ENCODE measurements at regions not wholly inside any gene's neighbourhood (a gene's known extent, or its start where the extent isn't known, plus 50 kb on each side); places are given as distances from the start of the nearest gene placed in this dataset.

DNA sequence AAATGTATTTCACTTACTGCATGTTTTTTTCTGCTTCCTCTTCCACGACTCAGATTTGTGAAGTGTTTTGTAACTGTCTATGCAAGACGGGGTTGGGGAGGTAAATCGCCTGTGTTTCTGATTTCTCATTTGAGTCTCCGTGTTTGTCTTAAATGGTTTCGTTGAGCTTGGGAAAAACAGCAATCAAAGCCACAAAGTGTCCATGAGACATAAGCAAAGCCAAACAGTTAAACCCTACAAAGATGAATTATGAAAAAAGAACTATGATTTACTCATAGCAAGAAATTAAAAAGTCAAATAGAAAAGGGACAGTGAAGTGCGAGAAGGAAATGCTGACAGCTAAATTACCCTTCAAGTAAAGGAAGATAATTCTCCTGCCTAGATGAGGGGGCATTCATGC is 164.3 kb upstream of the TMPO start:
- TF ChIP-seq GATA1 (IDR thresholded peaks at IDR 0.05; ENCODE audit: low read depth, low read length) = no peak
- no peak for TF ChIP-seq POLR2A (IDR thresholded peaks at IDR 0.05; ENCODE audit: low read length)
- DNase-seq = no peak

DNA sequence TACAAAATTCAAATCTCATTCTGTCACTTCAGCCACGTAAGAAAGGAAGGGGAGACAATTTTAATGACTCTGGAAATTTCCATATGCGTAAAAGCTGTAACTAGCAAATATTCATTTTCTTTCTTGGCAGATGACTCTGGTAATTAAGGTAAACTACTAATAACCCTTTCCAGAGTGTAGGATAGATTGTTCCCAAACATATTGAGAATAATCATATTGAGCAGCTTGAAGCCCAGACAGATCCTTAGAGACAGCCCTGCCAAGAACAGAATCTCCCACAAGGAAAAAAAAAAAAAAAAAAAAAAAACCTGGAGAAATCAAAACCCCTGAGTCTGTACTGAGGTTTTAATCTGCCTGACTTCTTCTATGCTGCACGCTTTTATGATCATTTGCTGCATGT is 163.6 kb upstream of the TMPO start:
- no peak for TF ChIP-seq POLR2A (IDR thresholded peaks at IDR 0.05; ENCODE audit: low read length)
- no peak for TF ChIP-seq GATA1 (IDR thresholded peaks at IDR 0.05; ENCODE audit: low read depth, low read length)
- DNase-seq = no peak

DNA sequence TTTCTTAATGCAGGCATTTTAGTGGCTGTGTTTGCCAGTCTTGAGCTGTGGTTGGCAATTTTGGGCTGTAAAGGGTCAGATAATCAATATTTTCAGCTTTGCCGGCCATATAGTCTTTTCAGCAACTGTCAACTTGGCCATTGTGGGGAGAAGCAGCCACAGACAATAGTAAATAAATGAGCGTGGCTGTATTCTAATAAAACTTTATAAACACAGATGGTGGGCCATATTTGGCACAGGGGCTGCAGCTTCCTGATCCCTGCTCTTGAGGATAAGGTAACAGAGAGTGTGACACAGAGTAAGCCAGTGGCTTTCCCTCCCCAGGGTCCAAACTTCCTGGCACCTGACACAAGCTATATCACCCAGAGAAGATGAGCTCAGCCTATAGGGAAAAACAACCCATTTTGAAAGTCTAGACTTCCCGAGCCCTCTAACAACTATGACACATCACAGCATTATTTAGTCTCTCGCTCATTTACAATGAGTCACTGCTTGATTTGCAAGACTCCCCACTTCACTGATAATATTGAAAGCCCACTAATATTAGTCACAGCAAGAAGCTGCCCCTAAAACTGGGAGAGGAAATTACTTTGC is 163.1 kb upstream of the TMPO start:
- DNase-seq = no peak
- no peak for TF ChIP-seq POLR2A (IDR thresholded peaks at IDR 0.05; ENCODE audit: low read length)
- no peak for TF ChIP-seq GATA1 (IDR thresholded peaks at IDR 0.05; ENCODE audit: low read depth, low read length)

DNA sequence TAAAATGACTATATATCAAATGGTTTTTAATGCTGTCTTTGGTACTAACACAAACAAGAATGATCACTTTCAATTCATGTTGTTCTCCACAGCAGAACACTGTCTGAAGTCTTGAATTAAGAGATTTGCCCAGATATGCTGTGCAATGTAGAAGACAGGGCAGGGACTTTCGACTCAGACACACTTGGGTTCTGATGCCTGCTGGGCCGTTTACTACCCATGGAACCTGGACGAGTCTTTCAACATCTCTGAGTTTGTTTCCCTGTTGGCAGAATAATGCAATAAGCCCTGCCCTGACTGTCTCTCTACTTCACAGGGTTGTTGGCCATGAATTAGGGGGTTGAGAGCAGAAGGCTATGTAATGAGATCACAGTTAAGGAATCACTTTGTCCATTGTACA is 162.6 kb upstream of the TMPO start:
- TF ChIP-seq POLR2A (IDR thresholded peaks at IDR 0.05; ENCODE audit: low read length) (no peak), GATA1 (IDR thresholded peaks at IDR 0.05; ENCODE audit: low read depth, low read length) (no peak)
- no peak for DNase-seq

DNA sequence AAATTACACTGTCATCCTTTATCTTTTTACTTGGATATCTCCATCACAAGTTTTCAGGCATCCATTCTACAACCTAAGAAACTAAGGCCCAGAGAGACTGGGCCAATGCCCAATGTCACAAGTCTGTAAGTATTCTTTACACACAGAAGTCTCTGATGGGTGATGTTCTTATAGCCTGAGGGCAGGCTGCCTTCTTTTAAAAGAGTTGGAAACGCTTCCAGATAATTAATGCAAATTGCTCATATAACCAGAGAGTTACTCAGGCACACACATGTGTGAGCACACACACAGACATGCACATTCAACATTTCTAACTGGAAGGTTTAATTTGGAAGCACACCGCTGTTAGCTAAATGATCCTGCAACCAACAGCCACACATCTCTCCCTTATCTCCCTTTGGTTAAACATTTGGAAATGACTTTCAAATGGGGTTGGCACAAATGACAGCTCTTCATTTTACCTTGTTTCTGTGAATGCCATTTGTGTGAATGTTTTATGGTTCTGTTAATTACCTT is 160.8 kb upstream of the TMPO start:
- TF ChIP-seq POLR2A (IDR thresholded peaks at IDR 0.05; ENCODE audit: low read length) (no peak), GATA1 (IDR thresholded peaks at IDR 0.05; ENCODE audit: low read depth, low read length) (no peak)

DNA sequence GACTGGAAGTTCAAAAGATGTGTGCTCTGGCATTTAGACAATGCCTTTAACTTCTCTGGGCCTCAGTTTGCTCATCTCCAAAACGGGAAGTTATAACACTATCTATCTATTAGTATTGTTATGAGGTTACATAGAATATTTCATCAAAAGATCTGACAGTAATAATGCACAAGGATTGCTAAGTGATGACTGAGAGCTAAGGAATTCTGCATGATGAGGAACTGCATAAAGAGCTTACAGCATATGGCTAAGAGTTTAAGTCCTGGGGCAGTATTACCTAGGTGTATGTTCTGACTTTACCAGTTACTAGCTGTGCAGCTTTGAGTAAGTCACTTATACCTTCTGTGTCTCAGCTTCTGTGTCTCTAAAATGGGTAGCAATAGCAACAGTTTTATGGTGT is 160.1 kb upstream of the TMPO start:
- TF ChIP-seq GATA1 (IDR thresholded peaks at IDR 0.05; ENCODE audit: low read depth, low read length) = no peak
- DNase-seq = no peak

More for the DNA sequence above, 160.8 kb upstream of the TMPO start:
- no peak for DNase-seq

DNA sequence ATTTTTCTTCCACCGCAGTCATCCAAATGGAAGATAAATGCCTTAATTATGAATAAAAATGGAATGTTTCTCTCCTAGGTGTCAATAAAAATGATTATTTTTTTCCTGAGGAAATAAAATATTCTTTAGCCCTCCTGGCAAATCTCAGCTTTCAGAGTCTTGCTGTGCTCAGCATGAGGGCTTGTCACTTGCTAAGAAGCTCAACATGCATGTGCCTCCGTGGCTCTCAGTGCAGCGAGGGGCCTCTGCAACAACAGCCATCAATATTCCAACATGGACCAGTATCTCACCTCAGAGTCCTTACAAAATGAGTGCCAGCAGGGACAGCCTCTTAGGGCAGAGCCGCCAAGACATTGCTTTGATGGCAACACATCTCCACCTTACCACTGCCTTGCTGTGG is 159.5 kb upstream of the TMPO start:
- TF ChIP-seq GATA1 (IDR thresholded peaks at IDR 0.05; ENCODE audit: low read depth, low read length) = no peak
- TF ChIP-seq POLR2A (IDR thresholded peaks at IDR 0.05; ENCODE audit: low read length) = no peak
- DNase-seq = no peak

DNA sequence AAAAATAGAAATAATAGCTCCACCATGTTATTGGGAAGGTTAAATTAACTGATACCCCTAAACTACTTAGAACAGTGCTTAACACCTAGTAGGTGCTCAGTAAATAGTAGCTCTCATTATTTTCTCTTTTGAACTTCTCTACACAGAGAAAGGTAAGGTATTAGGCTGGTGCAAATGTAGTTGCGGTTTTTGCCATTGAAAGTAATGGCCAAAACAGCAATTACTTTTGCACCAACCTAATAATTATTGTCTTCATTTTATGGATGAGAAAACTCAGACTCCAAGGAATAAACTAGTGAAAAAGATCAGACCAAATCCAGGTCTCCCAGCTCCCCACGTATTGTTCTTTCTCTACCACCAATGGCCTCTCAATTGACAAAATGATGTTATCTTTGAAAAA is 157.2 kb upstream of the TMPO start:
- DNase-seq = no peak
- no peak for TF ChIP-seq POLR2A (IDR thresholded peaks at IDR 0.05; ENCODE audit: low read length)
- no peak for TF ChIP-seq GATA1 (IDR thresholded peaks at IDR 0.05; ENCODE audit: low read depth, low read length)

DNA sequence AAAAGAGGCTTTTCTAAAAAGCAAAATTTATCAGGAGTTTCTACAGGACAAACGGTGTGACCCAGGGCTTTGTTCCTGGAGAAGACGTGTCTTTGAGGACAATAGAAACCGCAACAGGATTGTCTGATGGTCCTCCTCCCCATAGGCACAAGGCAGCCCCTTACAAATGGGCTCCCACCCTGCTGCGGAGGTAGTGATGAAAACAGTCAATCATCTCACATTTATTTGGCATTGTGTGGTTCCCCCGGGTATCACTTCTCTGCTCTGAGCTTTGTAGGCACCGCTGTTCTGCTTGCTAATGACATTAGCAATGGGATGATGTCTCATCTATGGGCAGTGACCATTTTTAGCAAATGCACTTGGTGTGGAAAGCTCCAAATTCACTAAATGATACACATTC is 155.5 kb upstream of the TMPO start:
- DNase-seq = no peak
- TF ChIP-seq POLR2A (IDR thresholded peaks at IDR 0.05; ENCODE audit: low read length) = no peak
- TF ChIP-seq GATA1 (IDR thresholded peaks at IDR 0.05; ENCODE audit: low read depth, low read length) = no peak

DNA sequence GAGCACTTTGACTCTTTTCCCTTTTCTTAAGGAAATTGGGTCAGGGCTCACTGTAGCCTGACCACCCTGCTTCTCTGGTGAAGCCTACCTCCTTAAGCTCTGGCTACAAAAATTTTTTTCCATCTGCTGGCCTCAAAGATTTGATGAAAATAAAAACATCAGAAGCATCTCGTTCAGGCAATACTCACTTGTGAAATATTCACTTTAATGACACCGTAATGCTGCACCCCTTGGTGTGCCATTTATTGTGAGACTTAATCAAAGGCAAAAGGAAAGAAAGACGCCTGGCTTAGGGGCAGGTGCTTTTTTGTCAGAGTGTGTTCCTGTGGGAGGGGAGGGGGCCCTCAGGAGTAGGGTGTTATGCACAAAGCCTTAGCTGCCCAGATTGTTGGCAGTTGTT is 155.0 kb upstream of the TMPO start:
- TF ChIP-seq GATA1 (IDR thresholded peaks at IDR 0.05; ENCODE audit: low read depth, low read length) = no peak
- no peak for TF ChIP-seq POLR2A (IDR thresholded peaks at IDR 0.05; ENCODE audit: low read length)

DNA sequence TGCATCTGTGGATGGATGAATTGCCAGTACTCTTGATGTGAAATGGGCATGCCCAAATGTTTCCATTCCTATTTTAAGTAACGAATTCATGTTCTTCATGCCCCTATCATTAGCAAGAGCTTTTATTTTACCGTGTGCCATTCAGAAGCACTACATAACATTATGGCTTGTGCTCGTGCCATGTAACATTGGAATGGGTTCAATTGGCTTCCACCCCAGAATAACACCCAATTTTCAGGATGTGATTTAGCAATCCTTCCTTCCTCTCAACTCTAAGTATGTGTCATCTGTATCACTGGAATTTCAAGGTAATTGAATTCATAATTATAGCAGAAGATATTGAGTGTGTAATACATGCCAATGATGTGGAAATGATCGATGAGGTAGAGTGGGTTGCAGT is 145.8 kb upstream of the TMPO start:
- DNase-seq = no peak
- TF ChIP-seq POLR2A (IDR thresholded peaks at IDR 0.05; ENCODE audit: low read length) (no peak), GATA1 (IDR thresholded peaks at IDR 0.05; ENCODE audit: low read depth, low read length) (no peak)

More for the DNA sequence above, 155.0 kb upstream of the TMPO start:
- DNase-seq = no peak

DNA sequence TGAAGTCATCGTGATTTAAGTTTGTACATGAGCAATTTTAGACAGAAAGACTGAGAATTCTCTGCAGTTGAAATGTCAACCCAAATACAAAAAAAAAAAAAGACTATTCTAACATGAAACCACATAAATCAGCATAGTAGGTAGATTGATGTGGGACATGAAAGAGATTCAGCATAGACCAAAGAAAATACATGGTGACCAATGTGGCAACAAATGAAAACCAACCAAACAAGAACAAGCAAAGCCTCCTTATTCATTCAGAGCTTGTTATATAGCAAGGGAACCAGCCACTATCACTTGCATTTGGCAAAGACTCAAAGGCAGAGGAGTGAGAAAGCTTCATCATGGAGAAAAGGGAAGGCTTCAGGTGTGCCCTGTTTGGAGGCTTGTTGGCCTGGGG is 144.4 kb upstream of the TMPO start:
- no peak for TF ChIP-seq GATA1 (IDR thresholded peaks at IDR 0.05; ENCODE audit: low read depth, low read length)
- no peak for TF ChIP-seq POLR2A (IDR thresholded peaks at IDR 0.05; ENCODE audit: low read length)

DNA sequence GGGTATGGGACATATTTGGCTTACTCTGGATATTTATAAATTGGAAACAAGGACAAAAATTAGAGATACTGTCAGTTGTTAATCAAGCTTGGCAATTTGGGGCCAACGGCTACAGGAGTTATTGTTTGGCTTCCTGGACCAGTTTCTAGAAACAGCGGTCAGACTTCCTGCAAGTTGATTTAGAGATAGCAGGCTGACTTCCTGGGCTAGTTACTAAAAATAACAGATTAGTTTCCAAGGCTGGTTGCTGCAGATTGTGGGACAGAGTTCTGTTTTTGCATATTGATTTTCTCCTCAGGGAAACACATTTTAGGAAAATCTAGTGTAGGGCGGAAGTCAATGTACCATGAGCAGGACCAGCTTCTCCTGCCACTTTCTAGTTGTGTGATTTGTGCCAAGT is 144.0 kb upstream of the TMPO start:
- TF ChIP-seq GATA1 (IDR thresholded peaks at IDR 0.05; ENCODE audit: low read depth, low read length) (no peak), POLR2A (IDR thresholded peaks at IDR 0.05; ENCODE audit: low read length) (no peak)
- DNase-seq = no peak

More for the DNA sequence above, 144.4 kb upstream of the TMPO start:
- DNase-seq = no peak

DNA sequence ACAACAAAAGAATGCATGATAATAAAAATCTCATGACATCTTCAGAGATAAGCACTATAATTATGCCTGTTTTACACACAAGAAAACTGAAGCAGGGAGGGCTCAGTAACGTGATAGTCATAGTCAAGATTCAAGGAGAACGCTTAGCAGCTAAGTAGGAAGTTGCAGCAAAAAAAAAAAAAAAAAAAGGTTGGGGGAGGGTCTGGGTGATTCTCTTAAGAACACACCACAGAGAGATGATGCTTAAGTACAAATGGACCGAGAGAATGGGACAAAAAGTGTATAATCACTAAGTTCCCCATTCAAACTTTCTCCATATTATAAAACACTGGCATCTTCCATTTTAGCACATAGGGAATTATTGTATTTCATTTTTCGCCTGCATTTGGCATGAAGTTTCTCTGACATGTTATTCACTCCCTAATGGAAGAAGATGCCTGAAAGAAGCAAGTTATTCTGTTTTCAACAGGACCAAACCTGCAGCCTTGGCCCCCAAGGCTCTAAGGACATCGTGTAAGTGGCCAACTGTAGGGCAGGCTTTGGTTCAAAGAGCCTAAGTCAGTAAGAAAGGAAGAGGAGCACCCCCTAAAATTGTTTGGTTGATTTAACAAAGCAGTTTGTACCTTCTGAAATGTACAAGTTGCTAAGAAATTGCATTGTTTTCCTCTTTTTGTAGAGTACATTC is 142.9 kb upstream of the TMPO start:
- no peak for TF ChIP-seq POLR2A (IDR thresholded peaks at IDR 0.05; ENCODE audit: low read length)
- no peak for DNase-seq

DNA sequence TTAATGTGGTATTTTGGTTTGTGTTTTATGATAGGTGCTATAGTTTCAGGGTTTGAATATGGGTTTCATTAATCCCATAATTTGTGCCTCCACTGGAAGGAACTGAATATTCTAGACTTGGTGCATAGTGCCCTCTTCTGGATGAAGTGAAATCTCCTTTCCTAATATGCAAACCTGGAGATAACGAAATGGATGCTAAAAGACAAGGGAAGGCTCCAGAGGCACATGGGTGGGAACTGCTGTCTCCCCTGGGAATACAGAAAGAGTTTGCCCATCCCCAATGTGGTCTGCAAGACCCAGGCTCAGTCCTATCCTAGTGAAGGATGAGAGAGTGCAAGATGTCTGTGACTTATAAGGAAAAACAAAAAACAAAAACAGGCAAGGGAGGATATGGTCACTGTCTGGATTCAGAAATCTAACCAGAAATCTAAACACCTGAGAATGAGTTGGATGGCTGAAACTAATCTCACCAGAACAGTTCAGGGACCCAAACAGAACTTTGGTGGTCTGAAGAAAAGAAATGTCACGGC is 142.3 kb upstream of the TMPO start:
- TF ChIP-seq POLR2A (IDR thresholded peaks at IDR 0.05; ENCODE audit: low read length) (no peak), GATA1 (IDR thresholded peaks at IDR 0.05; ENCODE audit: low read depth, low read length) (no peak)
- peak; percentile 17 to 45 for DNase-seq
